ENCODE measurements at regions not wholly inside any gene's neighbourhood (a gene's known extent, or its start where the extent isn't known, plus 50 kb on each side); places are given as distances from the start of the nearest gene placed in this dataset.
A peak's percentile ranks its signal among the peaks of the same experiment; 100 is the strongest.

GRCh38 chr2:128377071-128377910 is 58.6 kb upstream of the HS6ST1 start:
- no peaks in the 10 kb centered on the region for H3K4me1 ChIP-seq
- 79 to 93% methylated on average over 16 of the region's 16 CpGs for WGBS, 2 donors

GRCh38 chr2:128378231-128379020 is 59.8 kb upstream of the HS6ST1 start:
- Histone ChIP-seq H3K4me3 (no peak overlapping the region), H3K27me3 (no peaks in the 10 kb centered on the region), H3K36me3 (no peaks in the 10 kb centered on the region), H3K27ac (peak overlapping the region in 1 of 4 donors; percentile 5), H3K4me1 (no peaks in the 10 kb centered on the region), H3K9me3 (no peaks in the 10 kb centered on the region)
- intact Hi-C loops (cut with DNase I) = no loop called here
- FAIRE-seq (no peak), DNase-seq (peak in 3 of 6 donors; percentile 13 to 59 (median 54)), ATAC-seq (no peak)
- 89 to 92% methylated on average over 16 of the region's 16 CpGs for WGBS, 2 donors
- no peak for TF ChIP-seq CTCF (IDR thresholded peaks at IDR 0.05)

More at GRCh38 chr2:128377071-128377910, 58.6 kb upstream of the HS6ST1 start:
- no peaks in the 10 kb centered on the region for H3K27me3 ChIP-seq
- DNase-seq = peak in 2 of 6 donors; percentile 6 to 35
- H3K9me3 ChIP-seq = no peaks in the 10 kb centered on the region
- H3K36me3 ChIP-seq = no peaks in the 10 kb centered on the region
- TF ChIP-seq CTCF (IDR thresholded peaks at IDR 0.05) = no peak
- no peak for FAIRE-seq
- H3K4me3 ChIP-seq = no peak overlapping the region
- no peak overlapping the region for H3K27ac ChIP-seq
- intact Hi-C loops (cut with DNase I) = no loop called here
- no peak for ATAC-seq

GRCh38 chr2:128379021-128380015 is 60.6 kb upstream of the HS6ST1 start:
- peak in 3 of 4 donors; percentile 65 to 72 (median 70) for ATAC-seq
- H3K4me1 ChIP-seq = no peaks in the 10 kb centered on the region
- no peak for TF ChIP-seq CTCF (IDR thresholded peaks at IDR 0.05)
- no peak for FAIRE-seq
- peak in 4 of 6 donors; percentile 29 to 54 (median 42) for DNase-seq
- 57 to 63% methylated on average over 22 of the region's 22 CpGs for WGBS, 2 donors
- intact Hi-C loops (cut with DNase I) = no loop called here
- H3K4me3 ChIP-seq = no peak overlapping the region
- no peaks in the 10 kb centered on the region for H3K9me3 ChIP-seq
- H3K27ac ChIP-seq = peak overlapping the region in 2 of 4 donors; percentile 5 to 17
- H3K27me3 ChIP-seq = no peaks in the 10 kb centered on the region
- no peaks in the 10 kb centered on the region for H3K36me3 ChIP-seq

DNA sequence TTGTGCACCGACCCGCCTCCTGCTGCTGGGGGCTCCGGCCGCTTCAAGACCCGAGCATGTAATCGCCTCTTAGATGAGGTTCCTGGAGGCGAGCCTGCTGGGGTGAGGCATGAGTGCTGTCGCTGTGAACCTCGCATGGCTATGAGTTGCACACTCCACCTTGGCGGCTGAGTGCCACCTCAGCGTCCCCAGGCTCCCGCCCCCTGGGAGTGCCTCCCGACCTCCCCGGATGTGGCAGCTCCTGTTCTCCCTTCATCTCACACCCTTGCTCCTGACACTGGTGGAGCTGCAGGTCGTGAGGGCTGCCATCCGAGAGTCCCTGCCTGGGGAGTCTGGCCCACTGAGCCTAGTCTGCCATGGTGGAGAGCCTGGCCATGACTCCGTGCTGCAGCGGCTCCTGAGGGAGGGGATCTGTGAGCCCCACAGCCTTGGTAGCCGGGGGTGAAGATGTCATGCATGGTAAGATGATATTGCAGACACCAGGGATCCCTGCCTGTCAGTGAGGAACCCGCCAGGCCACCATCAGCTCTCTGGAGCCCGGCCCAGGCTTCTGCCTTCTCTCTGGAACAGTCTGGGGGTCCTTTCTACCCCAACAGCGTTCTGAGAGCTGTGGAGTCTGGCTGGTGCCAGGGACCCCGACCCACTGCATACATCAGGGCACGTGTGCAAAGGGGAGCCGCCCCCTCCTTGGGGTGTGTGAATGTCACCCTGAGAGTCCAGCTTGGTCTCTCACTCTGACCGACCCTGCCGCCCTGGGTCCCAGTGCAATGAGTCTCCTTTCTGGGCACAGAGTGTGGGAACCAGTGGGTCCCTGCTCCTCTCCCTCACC is 61.6 kb upstream of the HS6ST1 start:
- peak in 3 of 6 donors; percentile 14 to 44 (median 43) for DNase-seq
- intact Hi-C loops (cut with DNase I) = no loop called here
- no peak for TF ChIP-seq CTCF (IDR thresholded peaks at IDR 0.05)
- Histone ChIP-seq H3K9me3 (no peaks in the 10 kb centered on the region), H3K4me3 (no peak overlapping the region), H3K36me3 (no peaks in the 10 kb centered on the region), H3K27ac (no peak overlapping the region), H3K4me1 (no peaks in the 10 kb centered on the region), H3K27me3 (no peaks in the 10 kb centered on the region)
- no peak for ATAC-seq
- FAIRE-seq = no peak
- 88 to 92% methylated on average over 26 to 27 of the region's 27 CpGs for WGBS, 2 donors

Measured in pancreas (tissue), 10 donors.